H1 (cell line): ENCODE measurements at regions not wholly inside any gene's neighbourhood (a gene's known extent, or its start where the extent isn't known, plus 50 kb on each side); places are given as distances from the start of the nearest gene placed in this dataset.

ENCODE experiments used
- CTCF ChIA-PET: fragments of 300-600 bp; sonication (Branson Sonifier 250); formaldehyde crosslinking; loops from one replicate; lab custom pipeline; 2021; ENCODE audit not compliant: partially characterized antibody; lab: Charles Lee
- POLR2A ChIA-PET: fragments of 300-600 bp; sonication (Branson Sonifier 250); formaldehyde crosslinking; loops from one replicate; lab custom pipeline; 2021; ENCODE audit warnings: inconsistent platforms; ENCODE audit not compliant: partially characterized antibody; lab: Charles Lee
- DNase-seq, 2 experiments: peaks; one replicate each; pipeline versions ENCODE4 v3.0.0 to v3.0.0-alpha.2; 2010 to 2022; ENCODE audit warnings: low spot score in 2 of 2, low read depth in 1 of 2, mixed read lengths in 1 of 2
- FAIRE-seq: peaks from 2 replicates; lab custom pipeline; 2011; peaks lifted over from hg19 to GRCh38; lab: Jason Lieb, UNC
- H2AFZ ChIP-seq: 2 replicates; pipeline ENCODE4 v1.8.1; 2012; ENCODE audit warnings: low read length, inconsistent platforms
- H2AK5ac ChIP-seq: 2 replicates; pipeline ENCODE4 v1.6.1; 2013; ENCODE audit warnings: low read depth, low read length
- H2BK120ac ChIP-seq: replicated peaks from 2 replicates; pipeline ENCODE3; 2013; ENCODE audit warnings: low read depth, low read length, inconsistent platforms
- H2BK12ac ChIP-seq: 2 replicates; pipeline ENCODE4 v1.6.1; 2013; ENCODE audit warnings: low read depth, low read length
- H2BK15ac ChIP-seq: 2 replicates; pipeline ENCODE4 v1.6.1; 2013; ENCODE audit warnings: low read length
- H2BK20ac ChIP-seq: 2 replicates; pipeline ENCODE4 v1.6.1; 2013; ENCODE audit warnings: low read length
- H2BK5ac ChIP-seq: 2 replicates; pipeline ENCODE4 v1.6.1; 2013; ENCODE audit warnings: low read depth, low read length
- H3K14ac ChIP-seq: 2 replicates; pipeline ENCODE4 v1.6.1; 2013; ENCODE audit warnings: inconsistent platforms; ENCODE audit not compliant: insufficient read length
- H3K18ac ChIP-seq: 2 replicates; pipeline ENCODE4 v1.6.1; 2013; ENCODE audit warnings: low read length; ENCODE audit errors: extremely low read depth
- H3K23ac ChIP-seq: 2 replicates; pipeline ENCODE4 v1.6.1; 2013; ENCODE audit warnings: inconsistent platforms; ENCODE audit not compliant: insufficient read length
- H3K23me2 ChIP-seq: 2 replicates; pipeline ENCODE4 v1.6.1; 2013; ENCODE audit warnings: low read depth, low read length
- H3K27ac ChIP-seq: 2 replicates; pipeline ENCODE4 v1.6.1; 2011; ENCODE audit warnings: low read depth, low read length, inconsistent platforms
- H3K27me3 ChIP-seq, 4 experiments: replicated peaks in 1 of 4; 1 replicate in 1 of 4; 2 replicates in 3 of 4; pipeline versions ENCODE4 v1.6.1 to v1.8.1; 2011 to 2013; ENCODE audit warnings: low read length in 3 of 4, mild to moderate bottlenecking in 3 of 4, inconsistent platforms in 2 of 4, mixed read lengths in 2 of 4, moderate library complexity in 1 of 4; ENCODE audit not compliant: control insufficient read depth in 3 of 4, insufficient read depth in 3 of 4; ENCODE audit errors: extremely low read depth in 1 of 4
- H3K36me3 ChIP-seq, 4 experiments: 2 replicates each; pipeline versions ENCODE4 v1.6.1 to v1.8.1; 2011 to 2013; ENCODE audit warnings: mild to moderate bottlenecking in 4 of 4, low read length in 3 of 4, moderate library complexity in 2 of 4, control low read depth in 1 of 4, inconsistent platforms in 1 of 4; ENCODE audit not compliant: insufficient read depth in 4 of 4, control insufficient read depth in 2 of 4
- H3K4ac ChIP-seq: replicated peaks from 2 replicates; pipeline ENCODE3; 2013; ENCODE audit warnings: low read length, low read depth, mixed read lengths, inconsistent platforms; ENCODE audit not compliant: insufficient read length
- H3K4me1 ChIP-seq, 4 experiments: replicated peaks in 1 of 4; 1 replicate in 1 of 4; 2 replicates in 3 of 4; pipeline versions ENCODE4 v1.6.1 to v1.8.1; 2011 to 2013; ENCODE audit warnings: low read length in 3 of 4, inconsistent platforms in 2 of 4, mixed read lengths in 1 of 4; ENCODE audit not compliant: insufficient read depth in 4 of 4, control insufficient read depth in 3 of 4
- H3K4me2 ChIP-seq, 2 experiments: 2 replicates each; pipeline versions ENCODE4 v1.6.1 to v1.8.1; 2011 to 2013; ENCODE audit warnings: low read depth in 2 of 2, low read length in 2 of 2, control low read depth in 1 of 2, inconsistent platforms in 1 of 2, mild to moderate bottlenecking in 1 of 2; ENCODE audit not compliant: insufficient read depth in 1 of 2
- H3K4me3 ChIP-seq, 4 experiments: fragments of 200-600, 300-600 bp in 1 of 4; sonication (generic), shearing (Covaris generic), sonication (Bioruptor Twin) in 1 of 4; 2 replicates each; pipeline versions ENCODE4 v1.5.1 to v1.8.1; 2011 to 2016; ENCODE audit warnings: low read length in 4 of 4, low read depth in 3 of 4, control low read depth in 2 of 4, inconsistent platforms in 2 of 4, mild to moderate bottlenecking in 2 of 4, mixed read lengths in 1 of 4, moderate library complexity in 1 of 4; ENCODE audit not compliant: insufficient read depth in 2 of 4; ENCODE audit errors: extremely low read depth in 1 of 4
- H3K56ac ChIP-seq: replicated peaks from 2 replicates; pipeline ENCODE3; 2013; ENCODE audit warnings: low read depth, mild to moderate bottlenecking, mixed read lengths, low read length, inconsistent platforms; ENCODE audit not compliant: insufficient read length
- H3K79me1 ChIP-seq: 2 replicates; pipeline ENCODE4 v1.6.1; 2013; ENCODE audit warnings: low read depth, low read length, control low read depth
- H3K79me2 ChIP-seq, 2 experiments: 2 replicates each; pipeline versions ENCODE4 v1.6.1 to v1.8.1; 2012 to 2013; ENCODE audit warnings: low read length in 2 of 2, mild to moderate bottlenecking in 2 of 2, inconsistent platforms in 1 of 2; ENCODE audit not compliant: insufficient read depth in 2 of 2, control insufficient read depth in 1 of 2
- H3K9ac ChIP-seq, 4 experiments: replicated peaks in 1 of 4; 1 replicate in 1 of 4; 2 replicates in 3 of 4; pipeline versions ENCODE4 v1.6.1 to v1.8.1; 2011 to 2013; ENCODE audit warnings: low read depth in 3 of 4, low read length in 3 of 4, control low read depth in 2 of 4, mild to moderate bottlenecking in 2 of 4, moderate library complexity in 2 of 4, inconsistent platforms in 1 of 4; ENCODE audit errors: extremely low read depth in 1 of 4
- H3K9me3 ChIP-seq, 2 experiments: 2 replicates each; pipeline versions ENCODE4 v1.6.1 to v1.8.1; 2012 to 2013; ENCODE audit warnings: mild to moderate bottlenecking in 2 of 2, moderate library complexity in 2 of 2, control low read depth in 1 of 2, inconsistent platforms in 1 of 2, low read depth in 1 of 2, low read length in 1 of 2, mixed read lengths in 1 of 2; ENCODE audit not compliant: insufficient read depth in 2 of 2
- H4K20me1 ChIP-seq, 2 experiments: replicated peaks in 1 of 2; 2 replicates each; pipeline versions ENCODE3 to v1.8.1; 2011 to 2013; ENCODE audit warnings: inconsistent platforms in 2 of 2, low read length in 2 of 2, mild to moderate bottlenecking in 1 of 2; ENCODE audit not compliant: insufficient read depth in 2 of 2, control insufficient read depth in 1 of 2
- H4K5ac ChIP-seq: 2 replicates; pipeline ENCODE4 v1.6.1; 2013; ENCODE audit warnings: low read length, low read depth, mixed read lengths, inconsistent platforms; ENCODE audit not compliant: insufficient read length
- H4K8ac ChIP-seq: 2 replicates; pipeline ENCODE4 v1.8.0; 2013; ENCODE audit warnings: mild to moderate bottlenecking, moderate library complexity, low read length, inconsistent platforms; ENCODE audit not compliant: insufficient read depth; ENCODE audit errors: extremely low read depth
- H4K91ac ChIP-seq: replicated peaks from 2 replicates; pipeline ENCODE3; 2013; ENCODE audit warnings: low read length, mixed read lengths, inconsistent platforms; ENCODE audit not compliant: insufficient read length
- ASH2L ChIP-seq: fragments of 200-600, 300-600 bp; sonication (generic); IDR thresholded peaks from one replicate; pipeline ENCODE4 v1.7.1; 2017; ENCODE audit warnings: low read length
- CHD1 ChIP-seq: IDR thresholded peaks from 2 replicates; pipeline ENCODE4 v1.6.1; 2012; ENCODE audit warnings: low read depth, low read length, improper control_type of control experiment
- CHD2 ChIP-seq: IDR thresholded peaks from 2 replicates; pipeline ENCODE4 v1.6.1; 2012; ENCODE audit warnings: low read length, improper control_type of control experiment
- EP300 ChIP-seq, 2 experiments: IDR thresholded peaks; 1 replicate in 1 of 2; 2 replicates in 1 of 2; pipeline ENCODE4 v1.6.1; 2011 to 2012; ENCODE audit warnings: low read depth in 2 of 2, low read length in 2 of 2, mild to moderate bottlenecking in 2 of 2, borderline replicate concordance in 1 of 2, inconsistent platforms in 1 of 2, moderate library complexity in 1 of 2
- JUN ChIP-seq: IDR thresholded peaks from 2 replicates; pipeline ENCODE4 v1.6.1; 2011; ENCODE audit warnings: low read depth, mild to moderate bottlenecking, improper control_type of control experiment, low read length
- POU5F1 ChIP-seq: IDR thresholded peaks from 2 replicates; pipeline ENCODE4 v1.6.1; 2011; ENCODE audit warnings: low read depth, mild to moderate bottlenecking, low read length, moderate library complexity
- SAP30 ChIP-seq: fragments of 300-600 bp; sonication (generic); IDR thresholded peaks from 2 replicates; pipeline ENCODE4 v1.7.1; 2012; ENCODE audit warnings: low read length, moderate library complexity, mild to moderate bottlenecking, inconsistent platforms; ENCODE audit not compliant: insufficient read depth, insufficient replicate concordance
- SIRT6 ChIP-seq: IDR thresholded peaks from one replicate; pipeline ENCODE4 v1.7.1; 2012; ENCODE audit warnings: low read length, inconsistent platforms
- SP1 ChIP-seq: IDR thresholded peaks from 2 replicates; pipeline ENCODE4 v1.6.1; 2011; ENCODE audit warnings: low read depth, low read length
- SP2 ChIP-seq: IDR thresholded peaks from 2 replicates; pipeline ENCODE4 v1.6.1; 2012; ENCODE audit warnings: mild to moderate bottlenecking, low read length, inconsistent platforms
- SP4 ChIP-seq: IDR thresholded peaks from 2 replicates; pipeline ENCODE4 v1.6.1; 2012; ENCODE audit warnings: low read length, inconsistent platforms
- SRF ChIP-seq: IDR thresholded peaks from 2 replicates; pipeline ENCODE4 v1.6.1; 2011; ENCODE audit warnings: mild to moderate bottlenecking, low read depth, low read length, moderate library complexity
- WGBS, 2 experiments: shearing (Covaris generic) in 1 of 2; methylation state at CpG; one replicate each; pipeline versions ENCODE4 v1.1.6 to v1.1.7; 2013 to 2015; ENCODE audit warnings: low lambda C conversion rate in 2 of 2, mixed read lengths in 2 of 2, inconsistent platforms in 1 of 2, low coverage in 1 of 2, missing lambda C conversion rate in 1 of 2; ENCODE audit not compliant: insufficient replicate concordance in 2 of 2, insufficient coverage in 1 of 2, insufficient read length in 1 of 2; ENCODE audit errors: extremely low coverage in 1 of 2, missing lambda C conversion rate in 1 of 2; 5-methylcytosine and 5-hydroxymethylcytosine counted together
- TF ChIP-seq, protein P1 (sequence below): IDR thresholded peaks from 2 replicates; pipeline ENCODE4 v1.6.1; 2012; ENCODE audit warnings: low read length, inconsistent platforms
- TF ChIP-seq, protein P2 (sequence below): IDR thresholded peaks from 2 replicates; pipeline ENCODE4 v1.6.1; 2012; ENCODE audit warnings: inconsistent platforms

DNA sequence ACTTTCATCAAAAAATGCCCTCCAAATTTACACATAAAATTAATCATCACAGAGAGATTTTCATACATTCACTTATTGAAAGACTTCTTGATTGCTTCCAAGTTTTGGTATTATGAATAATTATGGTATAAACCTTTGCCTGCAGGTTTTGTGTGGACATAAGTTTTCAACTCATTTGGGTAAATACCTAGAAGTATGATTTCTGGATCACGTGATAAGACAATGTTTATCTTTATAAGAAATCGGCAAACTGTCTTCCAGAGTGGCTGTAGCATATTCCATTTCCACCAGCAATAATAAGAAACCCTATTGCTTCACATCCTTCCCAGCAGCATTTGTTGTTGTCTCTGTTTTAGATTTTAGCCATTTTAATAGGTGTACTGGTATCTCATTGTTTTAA, 1507.0 kb upstream of the IGFBP7 start:
- no peaks in the 10 kb centered on the region for H3K79me2 ChIP-seq
- H4K91ac ChIP-seq, result no peak overlapping the region
- CTCF ChIA-PET, result no interaction called here
- POLR2A ChIA-PET, result no interaction called here
- H3K23me2 ChIP-seq, result no peaks in the 10 kb centered on the region
- no peak overlapping the region for H3K9ac ChIP-seq
- no peak for DNase-seq
- no peak overlapping the region for H3K56ac ChIP-seq
- 85% methylated on average over 2 of the region's 2 CpGs; no CpG with 5 or more reads in 1 of the 2 experiments for WGBS, 2 experiments
- no peak overlapping the region for H2BK5ac ChIP-seq
- no peak overlapping the region for H4K8ac ChIP-seq
- H2BK12ac ChIP-seq, result no peak overlapping the region
- no peaks in the 10 kb centered on the region for H4K20me1 ChIP-seq
- H3K4me1 ChIP-seq, result no peaks in the 10 kb centered on the region
- FAIRE-seq, result no peak
- H3K4ac ChIP-seq, result no peak overlapping the region
- H3K27me3 ChIP-seq, result no peaks in the 10 kb centered on the region
- H2AFZ ChIP-seq, result no peak overlapping the region
- no peak overlapping the region for H4K5ac ChIP-seq
- no peak overlapping the region for H3K27ac ChIP-seq
- H3K4me3 ChIP-seq, result no peak overlapping the region
- no peaks in the 10 kb centered on the region for H3K79me1 ChIP-seq
- H2BK15ac ChIP-seq, result no peak overlapping the region
- H3K23ac ChIP-seq, result no peak overlapping the region
- H2BK20ac ChIP-seq, result no peak overlapping the region
- H2BK120ac ChIP-seq, result no peak overlapping the region
- peaks cover 0 to 5% (median 1%) of the 10 kb centered on the region in 4 experiments; a peak in 3 of 8 replicates for H3K36me3 ChIP-seq
- H3K18ac ChIP-seq, result no peak overlapping the region
- peaks cover 24 to 26% of the 10 kb centered on the region in 2 experiments; a peak in 3 of 4 replicates for H3K9me3 ChIP-seq
- H2AK5ac ChIP-seq, result no peak overlapping the region
- H3K14ac ChIP-seq, result no peak overlapping the region
- H3K4me2 ChIP-seq, result no peak overlapping the region
- TF ChIP-seq, protein P1, sequence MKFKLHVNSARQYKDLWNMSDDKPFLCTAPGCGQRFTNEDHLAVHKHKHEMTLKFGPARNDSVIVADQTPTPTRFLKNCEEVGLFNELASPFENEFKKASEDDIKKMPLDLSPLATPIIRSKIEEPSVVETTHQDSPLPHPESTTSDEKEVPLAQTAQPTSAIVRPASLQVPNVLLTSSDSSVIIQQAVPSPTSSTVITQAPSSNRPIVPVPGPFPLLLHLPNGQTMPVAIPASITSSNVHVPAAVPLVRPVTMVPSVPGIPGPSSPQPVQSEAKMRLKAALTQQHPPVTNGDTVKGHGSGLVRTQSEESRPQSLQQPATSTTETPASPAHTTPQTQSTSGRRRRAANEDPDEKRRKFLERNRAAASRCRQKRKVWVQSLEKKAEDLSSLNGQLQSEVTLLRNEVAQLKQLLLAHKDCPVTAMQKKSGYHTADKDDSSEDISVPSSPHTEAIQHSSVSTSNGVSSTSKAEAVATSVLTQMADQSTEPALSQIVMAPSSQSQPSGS, result no peak
- TF ChIP-seq CHD2, result no peak
- no peak for TF ChIP-seq JUN
- TF ChIP-seq SP4, result no peak
- no peak for TF ChIP-seq CHD1
- TF ChIP-seq SP2, result no peak
- TF ChIP-seq SAP30, result no peak
- TF ChIP-seq SP1, result no peak
- TF ChIP-seq POU5F1, result no peak
- no peak for TF ChIP-seq SRF
- TF ChIP-seq ASH2L, result no peak
- TF ChIP-seq, protein P2, sequence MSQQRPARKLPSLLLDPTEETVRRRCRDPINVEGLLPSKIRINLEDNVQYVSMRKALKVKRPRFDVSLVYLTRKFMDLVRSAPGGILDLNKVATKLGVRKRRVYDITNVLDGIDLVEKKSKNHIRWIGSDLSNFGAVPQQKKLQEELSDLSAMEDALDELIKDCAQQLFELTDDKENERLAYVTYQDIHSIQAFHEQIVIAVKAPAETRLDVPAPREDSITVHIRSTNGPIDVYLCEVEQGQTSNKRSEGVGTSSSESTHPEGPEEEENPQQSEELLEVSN, result no peak
- no peak for TF ChIP-seq SIRT6
- no peak for TF ChIP-seq EP300 (IDR thresholded peaks at IDR 0.05; ENCODE audit: borderline replicate concordance in 1 of 2, low read depth in 2 of 2, low read length in 2 of 2)
